ENCODE measurements at regions not wholly inside any gene's neighbourhood (a gene's known extent, or its start where the extent isn't known, plus 50 kb on each side); places are given as distances from the start of the nearest gene placed in this dataset.
"Not testable (repeated sequence)": the region's sequence is repeated elsewhere in the genome, so short reads cannot be mapped to it uniquely, and the experiment has no call there.

DNA sequence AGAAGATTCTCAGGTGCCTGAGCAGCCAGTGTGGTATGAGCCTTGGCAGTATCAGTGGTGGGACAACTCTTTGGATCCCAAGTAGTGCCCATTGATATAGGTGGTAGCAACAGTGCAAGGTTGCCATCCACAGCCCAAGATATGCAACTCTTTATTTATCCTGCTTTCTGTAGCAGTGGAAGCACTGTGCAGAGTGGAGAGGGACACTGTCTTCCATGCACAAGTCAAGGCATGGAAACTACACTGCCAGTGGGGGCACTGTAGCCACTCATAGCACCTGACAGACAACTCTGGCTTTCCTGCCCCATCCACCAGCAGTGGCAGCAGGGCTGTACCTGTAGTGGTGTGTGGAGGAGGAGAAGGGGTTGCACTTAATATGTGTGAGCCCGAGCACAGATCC lies 409.6 kb upstream of the TMEFF2 start:
- TF ChIP-seq, protein P1, sequence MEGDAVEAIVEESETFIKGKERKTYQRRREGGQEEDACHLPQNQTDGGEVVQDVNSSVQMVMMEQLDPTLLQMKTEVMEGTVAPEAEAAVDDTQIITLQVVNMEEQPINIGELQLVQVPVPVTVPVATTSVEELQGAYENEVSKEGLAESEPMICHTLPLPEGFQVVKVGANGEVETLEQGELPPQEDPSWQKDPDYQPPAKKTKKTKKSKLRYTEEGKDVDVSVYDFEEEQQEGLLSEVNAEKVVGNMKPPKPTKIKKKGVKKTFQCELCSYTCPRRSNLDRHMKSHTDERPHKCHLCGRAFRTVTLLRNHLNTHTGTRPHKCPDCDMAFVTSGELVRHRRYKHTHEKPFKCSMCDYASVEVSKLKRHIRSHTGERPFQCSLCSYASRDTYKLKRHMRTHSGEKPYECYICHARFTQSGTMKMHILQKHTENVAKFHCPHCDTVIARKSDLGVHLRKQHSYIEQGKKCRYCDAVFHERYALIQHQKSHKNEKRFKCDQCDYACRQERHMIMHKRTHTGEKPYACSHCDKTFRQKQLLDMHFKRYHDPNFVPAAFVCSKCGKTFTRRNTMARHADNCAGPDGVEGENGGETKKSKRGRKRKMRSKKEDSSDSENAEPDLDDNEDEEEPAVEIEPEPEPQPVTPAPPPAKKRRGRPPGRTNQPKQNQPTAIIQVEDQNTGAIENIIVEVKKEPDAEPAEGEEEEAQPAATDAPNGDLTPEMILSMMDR (IDR thresholded peaks at IDR 0.05; ENCODE audit: unreplicated experiment), result no peak
- no peak for DNase-seq (ENCODE audit: unreplicated experiment)
- intact Hi-C loops (cut with micrococcal nuclease), result no loop called here
- H3K4me1 Mint-ChIP-seq (ENCODE audit: insufficient read depth, unreplicated experiment), result no peaks in the 10 kb centered on the region
- BruUV-seq (replicated peaks), result no TSS peak
- ChIA-PET POLR2A (no interaction called here), CTCF (no interaction called here)
- peaks cover 8% of the 10 kb centered on the region for H3K9me3 Mint-ChIP-seq (ENCODE audit: unreplicated experiment)
- H3K36me3 Mint-ChIP-seq (ENCODE audit: insufficient read depth, unreplicated experiment), result peaks cover 5% of the 10 kb centered on the region
- H3K27me3 Mint-ChIP-seq (ENCODE audit: insufficient read depth, unreplicated experiment), result no peaks in the 10 kb centered on the region
- H3K27ac Mint-ChIP-seq (ENCODE audit: low read depth, unreplicated experiment), result no peak overlapping the region
- no peak overlapping the region for H3K4me3 Mint-ChIP-seq (ENCODE audit: unreplicated experiment)

DNA sequence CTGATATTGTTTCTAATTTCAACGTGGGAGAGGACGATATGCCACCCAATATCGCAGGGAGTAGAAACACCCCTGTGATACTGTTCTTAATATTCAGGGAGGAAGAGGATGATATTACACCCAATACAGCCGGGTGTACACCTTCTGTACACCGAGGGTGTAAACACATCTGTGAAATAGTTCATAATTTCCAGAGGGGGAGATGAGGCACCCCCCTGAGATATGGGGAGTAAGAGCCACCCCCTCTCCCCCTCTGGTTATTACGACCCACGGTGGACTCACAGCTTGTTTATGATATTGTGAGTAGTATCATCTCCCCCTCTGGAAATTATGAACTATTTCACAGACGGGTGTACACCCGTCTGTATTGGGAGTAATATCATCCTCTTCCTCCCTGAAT lies 403.9 kb upstream of the TMEFF2 start:
- POLR2A ChIA-PET; intact Hi-C loops (cut with micrococcal nuclease); H3K36me3 Mint-ChIP-seq (ENCODE audit: insufficient read depth, unreplicated experiment); H3K27me3 Mint-ChIP-seq (ENCODE audit: insufficient read depth, unreplicated experiment); H3K4me3 Mint-ChIP-seq (ENCODE audit: unreplicated experiment); BruUV-seq (replicated peaks); DNase-seq (ENCODE audit: unreplicated experiment); CTCF ChIA-PET; H3K9me3 Mint-ChIP-seq (ENCODE audit: unreplicated experiment); H3K4me1 Mint-ChIP-seq (ENCODE audit: insufficient read depth, unreplicated experiment); H3K27ac Mint-ChIP-seq (ENCODE audit: low read depth, unreplicated experiment): not testable (repeated sequence)

DNA sequence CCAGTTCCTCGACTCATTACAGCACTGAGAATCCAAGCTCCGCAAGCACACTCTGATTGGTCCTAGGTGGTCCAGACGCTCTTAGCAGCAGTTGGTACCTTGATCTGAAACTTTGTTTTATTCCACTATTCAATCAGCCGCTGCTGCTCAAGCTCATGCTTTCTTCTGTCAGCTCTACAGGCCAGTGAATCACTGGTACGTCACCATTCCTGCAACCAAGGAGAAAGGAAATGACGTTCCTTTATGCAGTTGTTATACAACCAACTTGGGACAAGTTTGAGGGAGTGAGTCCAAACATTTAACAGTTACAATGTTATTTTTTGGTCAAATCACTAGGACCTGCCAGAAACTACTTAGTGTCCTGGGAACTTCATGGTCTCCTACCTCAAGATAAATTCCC lies 398.8 kb upstream of the TMEFF2 start:
- TF ChIP-seq, protein P1 (IDR thresholded peaks at IDR 0.05; ENCODE audit: unreplicated experiment), result no peak
- DNase-seq (ENCODE audit: unreplicated experiment), result no peak
- no peaks in the 10 kb centered on the region for H3K4me1 Mint-ChIP-seq (ENCODE audit: insufficient read depth, unreplicated experiment)
- ChIA-PET CTCF (no interaction called here), POLR2A (interaction anchor here (0.6 kb wide), 1 partner anchor 8 kb away, joined by 3 read pairs; no protein-coding TSS in a partner anchor)
- BruUV-seq (replicated peaks), result no TSS peak
- no peak overlapping the region for H3K27ac Mint-ChIP-seq (ENCODE audit: low read depth, unreplicated experiment)
- H3K4me3 Mint-ChIP-seq (ENCODE audit: unreplicated experiment), result no peak overlapping the region
- no peaks in the 10 kb centered on the region for H3K36me3 Mint-ChIP-seq (ENCODE audit: insufficient read depth, unreplicated experiment)
- intact Hi-C loops (cut with micrococcal nuclease), result no loop called here
- H3K27me3 Mint-ChIP-seq (ENCODE audit: insufficient read depth, unreplicated experiment), result no peaks in the 10 kb centered on the region
- no peaks in the 10 kb centered on the region for H3K9me3 Mint-ChIP-seq (ENCODE audit: unreplicated experiment)

DNA sequence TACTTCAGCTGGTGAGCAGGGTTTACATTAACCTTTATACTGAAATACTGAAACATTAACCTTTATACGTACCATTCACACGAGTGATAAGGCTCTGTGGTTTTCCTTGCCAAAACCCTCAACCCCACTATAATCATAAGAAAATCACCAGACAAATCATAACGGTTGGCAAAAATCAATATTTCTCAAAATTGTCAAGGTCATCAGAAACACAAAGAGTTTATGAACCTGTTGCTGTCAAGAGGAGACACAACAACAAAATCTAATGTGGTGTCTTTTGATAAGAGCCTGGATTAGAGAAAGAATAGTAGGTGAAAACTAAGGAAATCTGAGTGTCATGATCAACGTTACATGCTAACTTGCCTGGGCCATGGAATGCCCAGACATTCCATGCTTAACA lies 396.9 kb upstream of the TMEFF2 start:
- DNase-seq (ENCODE audit: unreplicated experiment), result no peak
- Mint-ChIP-seq H3K36me3 (ENCODE audit: insufficient read depth, unreplicated experiment) (no peaks in the 10 kb centered on the region), H3K4me1 (ENCODE audit: insufficient read depth, unreplicated experiment) (no peaks in the 10 kb centered on the region), H3K27ac (ENCODE audit: low read depth, unreplicated experiment) (no peak overlapping the region), H3K27me3 (ENCODE audit: insufficient read depth, unreplicated experiment) (no peaks in the 10 kb centered on the region), H3K4me3 (ENCODE audit: unreplicated experiment) (no peak overlapping the region), H3K9me3 (ENCODE audit: unreplicated experiment) (no peaks in the 10 kb centered on the region)
- POLR2A ChIA-PET, result no interaction called here
- intact Hi-C loops (cut with micrococcal nuclease), result no loop called here
- BruUV-seq (replicated peaks), result no TSS peak
- CTCF ChIA-PET, result interaction anchor here (0.6 kb wide), 1 partner anchor 121 kb away, joined by 3 read pairs; no protein-coding TSS in a partner anchor
- TF ChIP-seq, protein P1 (IDR thresholded peaks at IDR 0.05; ENCODE audit: unreplicated experiment), result no peak

DNA sequence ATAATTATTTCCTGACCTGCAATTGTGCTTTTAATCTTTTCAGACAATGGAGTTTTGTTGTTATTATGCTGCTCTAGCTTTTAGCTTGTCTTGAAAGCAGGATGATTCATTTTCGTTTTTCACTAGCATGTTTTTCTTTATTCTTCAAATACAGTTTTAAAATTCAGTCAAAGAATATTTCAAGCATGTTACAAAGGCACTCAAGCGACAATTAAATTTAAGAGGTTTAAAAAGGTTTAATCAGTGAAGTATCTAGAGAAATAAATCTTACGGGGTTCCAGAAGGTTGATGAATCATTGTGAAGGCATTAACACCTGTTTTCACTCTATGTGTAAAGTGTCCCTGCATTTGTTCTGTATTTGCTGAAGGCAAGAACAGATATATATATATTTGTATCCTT lies 390.7 kb upstream of the TMEFF2 start:
- Mint-ChIP-seq H3K27ac (ENCODE audit: low read depth, unreplicated experiment) (peak overlapping the region; percentile 30), H3K4me3 (ENCODE audit: unreplicated experiment) (peak overlapping the region; percentile 37), H3K27me3 (ENCODE audit: insufficient read depth, unreplicated experiment) (no peaks in the 10 kb centered on the region), H3K36me3 (ENCODE audit: insufficient read depth, unreplicated experiment) (no peaks in the 10 kb centered on the region), H3K9me3 (ENCODE audit: unreplicated experiment) (no peaks in the 10 kb centered on the region), H3K4me1 (ENCODE audit: insufficient read depth, unreplicated experiment) (peaks cover 6% of the 10 kb centered on the region)
- POLR2A ChIA-PET, result interaction anchor here (0.7 to 1.0 kb wide), 2 partner anchors 8 to 85 kb away, joined by 3 read pairs; no protein-coding TSS in a partner anchor
- no TSS peak for BruUV-seq (replicated peaks)
- CTCF ChIA-PET, result no interaction called here
- TF ChIP-seq, protein P1 (IDR thresholded peaks at IDR 0.05; ENCODE audit: unreplicated experiment), result no peak
- DNase-seq (ENCODE audit: unreplicated experiment), result no peak
- intact Hi-C loops (cut with micrococcal nuclease), result no loop called here
